ENCODE measurements at regions not wholly inside any gene's neighbourhood (a gene's known extent, or its start where the extent isn't known, plus 50 kb on each side); places are given as distances from the start of the nearest gene placed in this dataset.

- TF ChIP-seq POLR2A (IDR thresholded peaks at IDR 0.05; ENCODE audit: low read length): no peak
- no peak for TF ChIP-seq GATA1 (IDR thresholded peaks at IDR 0.05; ENCODE audit: low read depth, low read length)
These were observed 834.1 kb downstream of the TRHDE start for GRCh38 chr12:73106296-73106695.

All from erythroblast (primary cell).